HG03139 (cell line): ENCODE measurements at regions not wholly inside any gene's neighbourhood (a gene's known extent, or its start where the extent isn't known, plus 50 kb on each side); places are given as distances from the start of the nearest gene placed in this dataset.

Source experiments
- ATAC-seq: cut with Tn5 transposase; IDR thresholded peaks from one replicate; pipeline ENCODE4 v1.9.1; 2021; ENCODE audit not compliant: unreplicated experiment

- ATAC-seq, result no peak
Observed at GRCh38 chr22:48044487-48045060, 1282.1 kb downstream of the TBC1D22A start.

GRCh38 chr22:48043581-48043980 is 1281.1 kb downstream of the TBC1D22A start:
- ATAC-seq, result no peak

- no peak for ATAC-seq
Observed at GRCh38 chr22:48042621-48043395, 1280.4 kb downstream of the TBC1D22A start.

GRCh38 chr22:48039326-48039725 is 1276.9 kb downstream of the TBC1D22A start:
- ATAC-seq, result no peak

- no peak for ATAC-seq
Observed at GRCh38 chr22:48037618-48038017, 1275.2 kb downstream of the TBC1D22A start.

GRCh38 chr22:48035897-48036296 is 1273.4 kb downstream of the TBC1D22A start:
- no peak for ATAC-seq

- no peak for ATAC-seq
Observed at GRCh38 chr22:48031589-48031988, 1269.1 kb downstream of the TBC1D22A start.

GRCh38 chr22:48025096-48025495 is 1262.6 kb downstream of the TBC1D22A start:
- no peak for ATAC-seq

- ATAC-seq, result no peak
Observed at GRCh38 chr22:48021991-48022401, 1259.5 kb downstream of the TBC1D22A start.

GRCh38 chr22:48018346-48018745 is 1255.9 kb downstream of the TBC1D22A start:
- no peak for ATAC-seq

GRCh38 chr22:48015701-48016100 is 1253.3 kb downstream of the TBC1D22A start:
- no peak for ATAC-seq

- ATAC-seq, result no peak
Observed at GRCh38 chr22:48004936-48005335, 1242.5 kb downstream of the TBC1D22A start.

- ATAC-seq, result no peak
Observed at GRCh38 chr22:48004038-48004437, 1241.6 kb downstream of the TBC1D22A start.

GRCh38 chr22:48001101-48001500 is 1238.7 kb downstream of the TBC1D22A start:
- no peak for ATAC-seq

- no peak for ATAC-seq
Observed at GRCh38 chr22:47997612-47998011, 1235.2 kb downstream of the TBC1D22A start.

- ATAC-seq, result no peak
Observed at GRCh38 chr22:47997052-47997590, 1234.7 kb downstream of the TBC1D22A start.

- ATAC-seq, result no peak
Observed at GRCh38 chr22:47996446-47996857, 1234.0 kb downstream of the TBC1D22A start.

- no peak for ATAC-seq
Observed at GRCh38 chr22:47995718-47996117, 1233.3 kb downstream of the TBC1D22A start.

- ATAC-seq, result no peak
Observed at GRCh38 chr22:47995264-47995627, 1232.8 kb downstream of the TBC1D22A start.

- ATAC-seq, result no peak
Observed at GRCh38 chr22:47994601-47995263, 1232.3 kb downstream of the TBC1D22A start.

GRCh38 chr22:47994045-47994444 is 1231.6 kb downstream of the TBC1D22A start:
- no peak for ATAC-seq

GRCh38 chr22:47990481-47990880 is 1228.0 kb downstream of the TBC1D22A start:
- ATAC-seq, result no peak
